ENCODE measurements at regions not wholly inside any gene's neighbourhood (a gene's known extent, or its start where the extent isn't known, plus 50 kb on each side); places are given as distances from the start of the nearest gene placed in this dataset.

DNA sequence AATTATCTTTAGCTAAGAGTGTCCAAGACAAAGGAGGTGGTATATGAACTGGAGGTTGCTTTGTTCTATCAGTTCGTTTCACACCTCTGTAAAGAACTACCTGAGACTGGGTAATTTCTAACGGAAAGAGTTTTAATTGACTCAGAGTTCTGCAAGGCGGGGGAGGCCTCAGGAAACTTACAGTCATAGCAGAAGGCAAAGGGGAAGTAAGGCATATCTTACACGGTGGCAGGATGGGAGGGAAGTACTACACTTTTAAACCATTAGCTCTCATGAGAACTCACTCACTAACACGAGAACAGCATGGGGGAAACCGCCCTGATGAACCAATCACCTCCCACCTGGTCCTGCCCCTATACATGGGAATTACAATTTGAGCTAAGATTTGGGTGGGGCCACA lies 1202.3 kb upstream of the LRRTM3 start:
- no peak for TF ChIP-seq CTCF (IDR thresholded peaks at IDR 0.05; ENCODE audit: low read depth, low read length, missing control alignments)
- in situ Hi-C loops (cut with HindIII; ENCODE audit: low pct_ligation_motif_present, low sequenced_read_pairs) = no loop called here
- H3K27ac ChIP-seq = no peak overlapping the region
- no peaks in the 10 kb centered on the region for H3K27me3 ChIP-seq (replicated peaks)
- H3K4me3 ChIP-seq (ENCODE audit: low read depth, low read length) = no peak overlapping the region
- no peak for DNase-seq
- H3K36me3 ChIP-seq (replicated peaks) = no peaks in the 10 kb centered on the region

DNA sequence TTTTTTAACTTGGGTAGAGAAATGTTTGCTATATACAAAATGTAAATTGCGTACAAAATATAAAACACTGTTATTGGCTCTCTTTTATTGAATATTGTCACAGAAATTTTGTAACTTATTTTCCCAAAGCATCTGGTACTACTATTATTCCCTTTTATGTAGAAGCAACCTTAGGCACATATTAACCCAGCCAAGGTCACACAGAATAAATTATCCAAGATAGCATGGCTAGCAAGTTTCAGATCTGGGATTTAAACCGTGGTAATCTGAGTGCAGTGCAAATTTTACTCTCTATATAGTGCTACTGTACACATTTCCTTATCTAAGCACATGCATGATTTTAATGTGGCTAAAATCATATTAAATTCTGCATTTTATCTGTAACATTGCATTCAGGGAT lies 1190.5 kb upstream of the LRRTM3 start:
- H3K27me3 ChIP-seq (replicated peaks) = no peaks in the 10 kb centered on the region
- H3K4me3 ChIP-seq (ENCODE audit: low read depth, low read length) = no peak overlapping the region
- DNase-seq = no peak
- in situ Hi-C loops (cut with HindIII; ENCODE audit: low pct_ligation_motif_present, low sequenced_read_pairs) = no loop called here
- no peak overlapping the region for H3K27ac ChIP-seq
- no peak for TF ChIP-seq CTCF (IDR thresholded peaks at IDR 0.05; ENCODE audit: low read depth, low read length, missing control alignments)
- H3K36me3 ChIP-seq (replicated peaks) = no peaks in the 10 kb centered on the region

DNA sequence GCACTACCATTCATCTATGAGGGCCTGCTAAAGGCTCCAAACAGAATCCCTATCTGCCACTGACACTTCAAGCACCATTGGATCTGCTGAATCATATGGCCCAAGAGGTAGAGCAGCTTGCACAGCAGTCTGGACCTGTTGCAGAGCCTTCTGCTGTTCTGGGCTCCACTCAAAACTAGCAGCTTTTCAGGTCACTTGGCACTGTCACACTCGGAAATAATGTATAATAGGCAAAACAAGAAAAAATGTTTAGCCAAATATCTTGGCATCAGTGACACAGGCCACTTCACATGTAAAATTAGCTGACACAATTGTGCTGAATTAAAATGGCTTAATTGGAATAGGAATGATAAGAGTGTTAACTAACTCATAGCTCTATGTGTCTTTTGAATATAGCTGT lies 1182.9 kb upstream of the LRRTM3 start:
- DNase-seq = no peak
- no peak overlapping the region for H3K27ac ChIP-seq
- H3K27me3 ChIP-seq (replicated peaks) = no peaks in the 10 kb centered on the region
- no peak overlapping the region for H3K4me3 ChIP-seq (ENCODE audit: low read depth, low read length)
- in situ Hi-C loops (cut with HindIII; ENCODE audit: low pct_ligation_motif_present, low sequenced_read_pairs) = no loop called here
- TF ChIP-seq CTCF (IDR thresholded peaks at IDR 0.05; ENCODE audit: low read depth, low read length, missing control alignments) = no peak
- no peaks in the 10 kb centered on the region for H3K36me3 ChIP-seq (replicated peaks)

GRCh38 chr10:65751218-65751617 lies 1174.6 kb upstream of the LRRTM3 start:
- no peak overlapping the region for H3K27ac ChIP-seq
- no peak overlapping the region for H3K4me3 ChIP-seq (ENCODE audit: low read depth, low read length)
- TF ChIP-seq CTCF (IDR thresholded peaks at IDR 0.05; ENCODE audit: low read depth, low read length, missing control alignments) = no peak
- no peaks in the 10 kb centered on the region for H3K27me3 ChIP-seq (replicated peaks)
- in situ Hi-C loops (cut with HindIII; ENCODE audit: low pct_ligation_motif_present, low sequenced_read_pairs) = no loop called here
- DNase-seq = no peak
- H3K36me3 ChIP-seq (replicated peaks) = no peaks in the 10 kb centered on the region

DNA sequence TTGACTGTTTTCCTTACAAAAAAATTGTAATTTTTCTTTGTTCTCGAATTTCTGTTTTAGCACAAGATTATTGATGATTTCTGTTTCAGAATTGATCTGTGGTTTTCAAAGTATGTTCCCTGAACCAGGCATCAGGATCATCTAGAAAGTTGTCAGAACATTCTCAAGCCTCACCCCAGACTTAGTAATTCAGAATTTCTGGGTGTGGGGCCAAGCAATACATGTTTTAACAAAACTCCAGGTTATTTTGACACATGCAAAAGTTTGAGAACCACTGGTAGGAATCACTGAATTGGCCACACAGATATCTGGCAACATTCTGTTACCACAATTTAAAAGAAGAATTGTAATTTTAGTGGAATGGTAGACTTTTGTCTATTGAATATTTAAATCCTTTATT lies 1173.9 kb upstream of the LRRTM3 start:
- in situ Hi-C loops (cut with HindIII; ENCODE audit: low pct_ligation_motif_present, low sequenced_read_pairs) = no loop called here

More for the DNA sequence above, 1173.9 kb upstream of the LRRTM3 start:
- H3K27me3 ChIP-seq (replicated peaks) = no peaks in the 10 kb centered on the region
- no peak for DNase-seq
- no peak overlapping the region for H3K4me3 ChIP-seq (ENCODE audit: low read depth, low read length)
- no peak for TF ChIP-seq CTCF (IDR thresholded peaks at IDR 0.05; ENCODE audit: low read depth, low read length, missing control alignments)
- no peaks in the 10 kb centered on the region for H3K36me3 ChIP-seq (replicated peaks)
- no peak overlapping the region for H3K27ac ChIP-seq
